H9 (cell line): ENCODE measurements at regions not wholly inside any gene's neighbourhood (a gene's known extent, or its start where the extent isn't known, plus 50 kb on each side); places are given as distances from the start of the nearest gene placed in this dataset.

Experiments
- DNase-seq: peaks from one replicate; pipeline ENCODE4 v3.0.0-alpha.2; 2017
- H2AFZ ChIP-seq: one replicate; pipeline ENCODE4 v1.6.1; 2013; ENCODE audit warnings: mild to moderate bottlenecking, low read length, control low read depth, moderate library complexity
- H2AK5ac ChIP-seq: 2 replicates; pipeline ENCODE4 v1.6.1; 2013; ENCODE audit warnings: low read length, control low read depth, mixed read lengths; ENCODE audit not compliant: insufficient read length
- H2BK120ac ChIP-seq: one replicate; pipeline ENCODE4 v1.6.1; 2013; ENCODE audit warnings: low read depth, mild to moderate bottlenecking, low read length, control low read depth, inconsistent platforms; ENCODE audit not compliant: poor library complexity, severe bottlenecking
- H2BK12ac ChIP-seq: 2 replicates; pipeline ENCODE4 v1.6.1; 2013; ENCODE audit warnings: low read length, control low read depth, mixed read lengths, low read depth; ENCODE audit not compliant: insufficient read length
- H2BK15ac ChIP-seq: 2 replicates; pipeline ENCODE4 v1.6.1; 2013; ENCODE audit warnings: low read depth, low read length, control low read depth
- H2BK20ac ChIP-seq: one replicate; pipeline ENCODE4 v1.6.1; 2013; ENCODE audit warnings: low read depth, mild to moderate bottlenecking, low read length, control low read depth, inconsistent platforms; ENCODE audit not compliant: poor library complexity, severe bottlenecking
- H2BK5ac ChIP-seq: 2 replicates; pipeline ENCODE4 v1.6.1; 2013; ENCODE audit warnings: low read length, control low read depth, mixed read lengths; ENCODE audit not compliant: insufficient read length
- H3K14ac ChIP-seq: 2 replicates; pipeline ENCODE4 v1.6.1; 2013; ENCODE audit warnings: low read length, control low read depth; ENCODE audit not compliant: insufficient read depth
- H3K18ac ChIP-seq: 2 replicates; pipeline ENCODE4 v1.6.1; 2013; ENCODE audit warnings: low read depth, mild to moderate bottlenecking, mixed read lengths, low read length, control low read depth; ENCODE audit not compliant: insufficient read length
- H3K23ac ChIP-seq: 2 replicates; pipeline ENCODE4 v1.6.1; 2013; ENCODE audit warnings: low read length, control low read depth, mixed read lengths, low read depth; ENCODE audit not compliant: insufficient read length
- H3K23me2 ChIP-seq: 2 replicates; pipeline ENCODE4 v1.6.1; 2013; ENCODE audit warnings: low read depth, mild to moderate bottlenecking, mixed read lengths, low read length, control low read depth; ENCODE audit not compliant: insufficient read length, poor library complexity, severe bottlenecking
- H3K27ac ChIP-seq: 2 replicates; pipeline ENCODE4 v1.5.1; 2013; ENCODE audit warnings: low read length, control low read depth, mixed read lengths, low read depth; ENCODE audit not compliant: insufficient read length
- H3K27me3 ChIP-seq: 2 replicates; pipeline ENCODE4 v1.6.1; 2013; ENCODE audit warnings: low read length, control low read depth, inconsistent platforms; ENCODE audit not compliant: insufficient read depth
- H3K4ac ChIP-seq: 2 replicates; pipeline ENCODE4 v1.6.1; 2013; ENCODE audit warnings: low read depth, mild to moderate bottlenecking, control low read depth, inconsistent platforms, low read length, moderate library complexity
- H3K4me1 ChIP-seq: 2 replicates; pipeline ENCODE4 v1.6.1; 2013; ENCODE audit warnings: low read length, control low read depth, inconsistent platforms; ENCODE audit not compliant: insufficient read depth
- H3K4me2 ChIP-seq: 2 replicates; pipeline ENCODE4 v1.6.1; 2013; ENCODE audit warnings: low read length, control low read depth, mixed read lengths; ENCODE audit not compliant: insufficient read length, insufficient read depth
- H3K56ac ChIP-seq: 2 replicates; pipeline ENCODE4 v1.6.1; 2013; ENCODE audit warnings: low read depth, mild to moderate bottlenecking, mixed read lengths, low read length, control low read depth; ENCODE audit not compliant: insufficient read length
- H3K79me1 ChIP-seq: 2 replicates; pipeline ENCODE4 v1.6.1; 2013; ENCODE audit warnings: low read depth, mild to moderate bottlenecking, moderate library complexity, low read length, control low read depth, inconsistent platforms; ENCODE audit not compliant: insufficient read depth, poor library complexity, severe bottlenecking
- H3K79me2 ChIP-seq: 2 replicates; pipeline ENCODE4 v1.6.1; 2013; ENCODE audit warnings: low read length, control low read depth, inconsistent platforms; ENCODE audit not compliant: insufficient read depth
- H3K9ac ChIP-seq: 2 replicates; pipeline ENCODE4 v1.6.1; 2013; ENCODE audit warnings: low read length, control low read depth, mixed read lengths; ENCODE audit not compliant: insufficient read length; ENCODE audit errors: extremely low read depth
- H3K9me3 ChIP-seq: one replicate; pipeline ENCODE4 v1.6.1; 2013; ENCODE audit warnings: low read depth, low read length, inconsistent platforms; ENCODE audit not compliant: control insufficient read depth
- H3T11ph ChIP-seq: one replicate; pipeline ENCODE4 v1.6.1; 2013; ENCODE audit warnings: mild to moderate bottlenecking, low read length, control low read depth, inconsistent platforms
- H4K20me1 ChIP-seq: one replicate; pipeline ENCODE4 v1.6.1; 2013; ENCODE audit not compliant: control insufficient read depth, insufficient read length, insufficient read depth
- H4K5ac ChIP-seq: 2 replicates; pipeline ENCODE4 v1.6.1; 2013; ENCODE audit warnings: low read depth, mild to moderate bottlenecking, mixed read lengths, low read length, control low read depth; ENCODE audit not compliant: insufficient read length
- H4K8ac ChIP-seq: replicated peaks from 2 replicates; pipeline ENCODE4 v1.6.1; 2013; ENCODE audit warnings: low read length, control low read depth, mixed read lengths, low read depth; ENCODE audit not compliant: insufficient read length
- H4K91ac ChIP-seq: 2 replicates; pipeline ENCODE4 v1.6.1; 2013; ENCODE audit warnings: low read depth, mild to moderate bottlenecking, moderate library complexity, mixed read lengths, low read length, control low read depth; ENCODE audit not compliant: insufficient read length
- H3K27ac Mint-ChIP-seq, 3 experiments: 2 replicates in 2 of 3; 3 replicates in 1 of 3; pipeline ENCODE4 v1.8.0; 2020 to 2021; ENCODE audit warnings: mixed read lengths in 3 of 3, mild to moderate bottlenecking in 1 of 3, moderate library complexity in 1 of 3
- H3K27me3 Mint-ChIP-seq: 2 replicates; pipeline ENCODE4 v1.8.0; 2021; ENCODE audit warnings: low read depth, mild to moderate bottlenecking, moderate library complexity, mixed read lengths
- H3K36me3 Mint-ChIP-seq, 3 experiments: 2 replicates in 2 of 3; 3 replicates in 1 of 3; pipeline ENCODE4 v1.8.0; 2020 to 2021; ENCODE audit warnings: low read depth in 3 of 3, mixed read lengths in 3 of 3; ENCODE audit not compliant: insufficient read depth in 1 of 3
- H3K4me1 Mint-ChIP-seq, 2 experiments: 2 replicates each; pipeline ENCODE4 v1.8.0; 2020; ENCODE audit warnings: mixed read lengths in 2 of 2
- H3K4me3 Mint-ChIP-seq, 2 experiments: 2 replicates in 1 of 2; 3 replicates in 1 of 2; pipeline ENCODE4 v1.8.0; 2020 to 2021; ENCODE audit warnings: mild to moderate bottlenecking in 2 of 2, mixed read lengths in 2 of 2, moderate library complexity in 1 of 2
- H3K9me3 Mint-ChIP-seq, 2 experiments: 2 replicates in 1 of 2; 3 replicates in 1 of 2; pipeline ENCODE4 v1.8.0; 2020; ENCODE audit warnings: mild to moderate bottlenecking in 2 of 2, mixed read lengths in 2 of 2, moderate library complexity in 1 of 2
- WGBS: extraction: QIAGEN DNeasy Blood & Tissue Kit; methylation state at CpG from one replicate; pipeline ENCODE4 v1.1.7; 2013; ENCODE audit warnings: missing lambda C conversion rate, low lambda C conversion rate, mixed read lengths; ENCODE audit not compliant: insufficient read length; ENCODE audit errors: extremely low coverage; 5-methylcytosine and 5-hydroxymethylcytosine counted together
- TF ChIP-seq, protein P1 (sequence below): fragments of 200-600 bp; sonication (generic); conservative IDR thresholded peaks from 3 replicates; pipeline ENCODE4 v1.8.0; 2021; ENCODE audit warnings: antibody characterized with exemption, mild to moderate bottlenecking

DNA sequence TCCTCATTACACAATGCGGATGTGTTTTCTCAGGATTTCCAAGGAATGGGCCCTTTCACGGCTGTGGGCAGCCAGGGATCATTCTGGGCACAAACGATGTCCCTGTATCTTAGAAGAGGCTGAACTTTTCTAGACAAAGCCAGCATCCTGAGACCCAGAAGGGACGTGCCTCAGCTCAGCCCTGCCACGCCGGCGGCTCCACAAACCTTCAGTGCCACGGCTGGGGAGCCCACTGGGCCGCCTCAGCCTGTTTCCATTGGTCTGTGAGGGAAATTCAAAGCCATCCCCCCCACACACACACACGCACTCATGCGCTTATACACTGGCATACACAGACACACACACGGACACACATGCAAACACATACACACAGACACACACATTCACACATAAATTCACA lies 344.9 kb upstream of the MKI67 start:
- TF ChIP-seq, protein P1, sequence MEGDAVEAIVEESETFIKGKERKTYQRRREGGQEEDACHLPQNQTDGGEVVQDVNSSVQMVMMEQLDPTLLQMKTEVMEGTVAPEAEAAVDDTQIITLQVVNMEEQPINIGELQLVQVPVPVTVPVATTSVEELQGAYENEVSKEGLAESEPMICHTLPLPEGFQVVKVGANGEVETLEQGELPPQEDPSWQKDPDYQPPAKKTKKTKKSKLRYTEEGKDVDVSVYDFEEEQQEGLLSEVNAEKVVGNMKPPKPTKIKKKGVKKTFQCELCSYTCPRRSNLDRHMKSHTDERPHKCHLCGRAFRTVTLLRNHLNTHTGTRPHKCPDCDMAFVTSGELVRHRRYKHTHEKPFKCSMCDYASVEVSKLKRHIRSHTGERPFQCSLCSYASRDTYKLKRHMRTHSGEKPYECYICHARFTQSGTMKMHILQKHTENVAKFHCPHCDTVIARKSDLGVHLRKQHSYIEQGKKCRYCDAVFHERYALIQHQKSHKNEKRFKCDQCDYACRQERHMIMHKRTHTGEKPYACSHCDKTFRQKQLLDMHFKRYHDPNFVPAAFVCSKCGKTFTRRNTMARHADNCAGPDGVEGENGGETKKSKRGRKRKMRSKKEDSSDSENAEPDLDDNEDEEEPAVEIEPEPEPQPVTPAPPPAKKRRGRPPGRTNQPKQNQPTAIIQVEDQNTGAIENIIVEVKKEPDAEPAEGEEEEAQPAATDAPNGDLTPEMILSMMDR, result no peak

More for the DNA sequence above, 344.9 kb upstream of the MKI67 start:
- no peak for DNase-seq
- H3T11ph ChIP-seq, result no peak overlapping the region
- H3K9me3 ChIP-seq, result no peaks in the 10 kb centered on the region
- no peak overlapping the region for H3K4ac ChIP-seq
- H3K79me1 ChIP-seq, result no peaks in the 10 kb centered on the region
- H4K91ac ChIP-seq, result no peak overlapping the region
- H3K79me2 ChIP-seq, result no peaks in the 10 kb centered on the region
- H3K23me2 ChIP-seq, result no peaks in the 10 kb centered on the region
- no peak overlapping the region for H2AFZ ChIP-seq
- H3K27me3 Mint-ChIP-seq, result no peaks in the 10 kb centered on the region
- no peak overlapping the region for H2AK5ac ChIP-seq
- H2BK15ac ChIP-seq, result no peak overlapping the region
- H2BK120ac ChIP-seq, result no peak overlapping the region
- no peaks in the 10 kb centered on the region for H4K20me1 ChIP-seq
- H3K27ac Mint-ChIP-seq, result no peak overlapping the region
- H3K4me1 ChIP-seq, result no peaks in the 10 kb centered on the region
- H3K56ac ChIP-seq, result no peak overlapping the region
- H3K4me2 ChIP-seq, result no peak overlapping the region
- no peaks in the 10 kb centered on the region for H3K27me3 ChIP-seq
- no peaks in the 10 kb centered on the region for H3K4me1 Mint-ChIP-seq
- H3K9me3 Mint-ChIP-seq, result no peaks in the 10 kb centered on the region
- no peak overlapping the region for H4K8ac ChIP-seq
- no peak overlapping the region for H2BK12ac ChIP-seq
- no peak overlapping the region for H3K14ac ChIP-seq
- no peak overlapping the region for H3K18ac ChIP-seq
- WGBS, result no CpG with 5 or more reads among the region's 12 CpGs
- H3K9ac ChIP-seq, result no peak overlapping the region
- no peak overlapping the region for H2BK5ac ChIP-seq
- H3K36me3 Mint-ChIP-seq, result no peaks in the 10 kb centered on the region
- no peak overlapping the region for H2BK20ac ChIP-seq
- no peak overlapping the region for H3K23ac ChIP-seq
- no peak overlapping the region for H4K5ac ChIP-seq
- no peak overlapping the region for H3K4me3 Mint-ChIP-seq
- H3K27ac ChIP-seq, result no peak overlapping the region
